Activated naive CD4-positive, alpha-beta T cell treated with anti-CD3 and anti-CD28 coated beads, Interleukin-2, amount 10 ng/mL, durations not matched to agents 7 days and 5 days (primary cell): ENCODE measurements at regions not wholly inside any gene's neighbourhood (a gene's known extent, or its start where the extent isn't known, plus 50 kb on each side); places are given as distances from the start of the nearest gene placed in this dataset.
"Not testable (repeated sequence)": the region's sequence is repeated elsewhere in the genome, so short reads cannot be mapped to it uniquely, and the experiment has no call there.

Source experiments
- CTCF ChIA-PET: fragments of 350-600 bp; sonication (Branson Sonifier 250); formaldehyde crosslinking; loops from one replicate; lab custom pipeline; 2021; ENCODE audit warnings: antibody characterized with exemption; lab: Charles Lee
- DNase-seq: peaks from one replicate; pipeline ENCODE4 v3.0.0-alpha.2; 2020
- H3K27ac Mint-ChIP-seq: one replicate; pipeline ENCODE4 v1.8.0; 2021; ENCODE audit warnings: mild to moderate bottlenecking, moderate library complexity, mixed read lengths
- H3K27me3 Mint-ChIP-seq: one replicate; pipeline ENCODE4 v1.8.0; 2021; ENCODE audit warnings: mild to moderate bottlenecking, mixed read lengths
- H3K36me3 Mint-ChIP-seq: one replicate; pipeline ENCODE4 v1.8.0; 2021; ENCODE audit warnings: mixed read lengths
- H3K4me1 Mint-ChIP-seq: one replicate; pipeline ENCODE4 v1.8.0; 2021; ENCODE audit warnings: mixed read lengths
- H3K4me3 Mint-ChIP-seq: one replicate; pipeline ENCODE4 v1.8.0; 2021; ENCODE audit warnings: mild to moderate bottlenecking, moderate library complexity, mixed read lengths
- H3K9me3 Mint-ChIP-seq: one replicate; pipeline ENCODE4 v1.8.0; 2021; ENCODE audit warnings: mixed read lengths

DNA sequence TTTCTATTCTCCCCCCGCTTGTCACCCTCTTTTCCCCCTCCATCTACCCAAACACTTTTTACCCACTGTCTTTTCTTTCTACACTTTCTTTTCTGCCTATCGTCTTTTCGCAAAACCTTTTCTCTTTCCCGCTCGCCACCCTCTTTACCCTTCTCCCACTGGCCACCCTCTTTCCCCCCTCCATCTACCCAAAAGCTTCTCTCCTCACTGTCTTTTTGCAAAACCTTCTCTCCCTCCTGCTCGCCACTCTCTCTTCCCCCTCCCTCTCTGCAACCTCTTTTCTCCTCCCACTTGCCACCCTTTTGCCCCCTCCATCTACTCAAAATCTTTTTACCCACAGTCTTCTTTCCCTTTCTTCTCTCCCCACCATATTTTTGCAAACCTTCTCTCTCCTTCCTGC is 4462.8 kb upstream of the OR11H1 start:
- H3K36me3 Mint-ChIP-seq, H3K4me3 Mint-ChIP-seq, CTCF ChIA-PET, H3K27ac Mint-ChIP-seq, DNase-seq, H3K27me3 Mint-ChIP-seq, H3K4me1 Mint-ChIP-seq: not testable (repeated sequence)
- H3K9me3 Mint-ChIP-seq, result peaks cover 60% of the 10 kb centered on the region

GRCh38 chr22:11065876-11066457 is 4462.0 kb upstream of the OR11H1 start:
- H3K4me3 Mint-ChIP-seq, DNase-seq, H3K36me3 Mint-ChIP-seq, H3K27ac Mint-ChIP-seq, CTCF ChIA-PET, H3K27me3 Mint-ChIP-seq, H3K4me1 Mint-ChIP-seq: not testable (repeated sequence)
- peaks cover 58% of the 10 kb centered on the region for H3K9me3 Mint-ChIP-seq

GRCh38 chr22:11066458-11067285 is 4461.3 kb upstream of the OR11H1 start:
- CTCF ChIA-PET, result no interaction called here
- no peaks in the 10 kb centered on the region for H3K4me1 Mint-ChIP-seq
- no peak overlapping the region for H3K4me3 Mint-ChIP-seq
- no peak for DNase-seq
- H3K36me3 Mint-ChIP-seq, result peaks cover 4% of the 10 kb centered on the region
- no peak overlapping the region for H3K27ac Mint-ChIP-seq
- peaks cover 56% of the 10 kb centered on the region for H3K9me3 Mint-ChIP-seq
- H3K27me3 Mint-ChIP-seq, result no peaks in the 10 kb centered on the region

GRCh38 chr22:11067286-11067871 is 4460.6 kb upstream of the OR11H1 start:
- peaks cover 54% of the 10 kb centered on the region for H3K9me3 Mint-ChIP-seq
- DNase-seq, H3K27me3 Mint-ChIP-seq, H3K4me1 Mint-ChIP-seq, H3K4me3 Mint-ChIP-seq, CTCF ChIA-PET, H3K36me3 Mint-ChIP-seq, H3K27ac Mint-ChIP-seq: not testable (repeated sequence)

DNA sequence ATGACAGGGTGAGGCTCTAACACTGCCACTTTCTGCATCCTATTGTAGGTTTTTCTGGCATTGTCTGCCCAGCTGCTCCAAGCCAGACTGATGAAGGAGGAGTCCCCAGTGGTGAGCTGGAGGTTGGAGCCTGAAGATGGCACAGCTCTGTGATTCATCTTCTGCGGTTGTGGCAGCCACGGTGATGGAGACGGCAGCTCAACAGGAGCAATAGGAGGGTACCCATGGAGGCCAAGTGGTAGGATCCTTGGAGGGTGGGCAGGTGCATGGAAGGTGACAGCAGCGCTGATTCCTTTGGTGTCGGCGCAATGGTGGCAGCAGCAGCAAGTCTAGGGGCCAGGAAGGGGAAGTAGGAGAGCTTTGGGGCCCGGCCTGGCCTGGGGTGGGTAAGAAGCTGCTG is 4460.1 kb upstream of the OR11H1 start:
- peaks cover 51% of the 10 kb centered on the region for H3K9me3 Mint-ChIP-seq
- CTCF ChIA-PET, result not testable (repeated sequence)

DNA sequence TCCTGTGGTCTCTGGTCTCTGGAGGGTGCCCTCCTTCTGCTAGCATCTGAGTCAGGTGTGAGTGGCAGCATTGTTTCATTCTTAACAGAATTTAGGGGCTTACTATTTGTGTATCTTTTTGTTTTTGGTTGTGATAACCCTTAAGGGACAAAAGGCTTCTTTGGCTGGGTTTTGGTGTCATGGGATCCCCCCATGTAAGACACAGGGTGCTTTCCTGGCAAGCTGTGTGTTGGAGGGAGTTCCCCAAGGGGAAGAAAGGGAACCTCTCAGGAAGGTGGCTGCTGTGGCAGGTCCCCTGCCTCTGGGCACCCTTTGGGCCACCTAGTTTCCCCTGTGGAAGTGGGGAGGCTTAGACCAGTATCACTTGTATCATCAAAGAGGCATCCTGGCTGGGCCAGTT is 4459.6 kb upstream of the OR11H1 start:
- H3K4me3 Mint-ChIP-seq, H3K27ac Mint-ChIP-seq: not testable (repeated sequence)

More for the DNA sequence above, 4460.1 kb upstream of the OR11H1 start:
- not testable (repeated sequence) for DNase-seq, H3K4me1 Mint-ChIP-seq, H3K27me3 Mint-ChIP-seq, H3K36me3 Mint-ChIP-seq, H3K27ac Mint-ChIP-seq, H3K4me3 Mint-ChIP-seq

More for the DNA sequence above, 4459.6 kb upstream of the OR11H1 start:
- H3K9me3 Mint-ChIP-seq, result peaks cover 46% of the 10 kb centered on the region
- CTCF ChIA-PET, DNase-seq, H3K27me3 Mint-ChIP-seq, H3K36me3 Mint-ChIP-seq, H3K4me1 Mint-ChIP-seq: not testable (repeated sequence)
